Femur (tissue), 1 donor: ENCODE measurements at regions not wholly inside any gene's neighbourhood (a gene's known extent, or its start where the extent isn't known, plus 50 kb on each side); places are given as distances from the start of the nearest gene placed in this dataset.

Experiments
- DNase-seq: peaks from one replicate; pipeline ENCODE4 v3.0.0-alpha.2; 2017

GRCh38 chr5:159602434-159602833 is 272.1 kb upstream of the IL12B start:
- DNase-seq, result no peak

GRCh38 chr5:159605585-159605984 is 275.3 kb upstream of the IL12B start:
- no peak for DNase-seq

GRCh38 chr5:159609359-159609758 is 279.1 kb upstream of the IL12B start:
- DNase-seq, result no peak

GRCh38 chr5:159610966-159611579 is 280.8 kb upstream of the IL12B start:
- DNase-seq, result no peak

GRCh38 chr5:159616952-159617351 is 286.7 kb upstream of the IL12B start:
- no peak for DNase-seq

GRCh38 chr5:159619826-159620225 is 289.5 kb upstream of the IL12B start:
- DNase-seq, result peak; percentile 28

- peak; percentile 22 for DNase-seq
These were observed 290.7 kb upstream of the IL12B start for GRCh38 chr5:159620853-159621540.

- DNase-seq, result no peak
These were observed 287.6 kb upstream of the ADRA1B start for GRCh38 chr5:159628703-159629102.

GRCh38 chr5:159629158-159629557 is 287.1 kb upstream of the ADRA1B start:
- no peak for DNase-seq

GRCh38 chr5:159630545-159630944 is 285.7 kb upstream of the ADRA1B start:
- no peak for DNase-seq

- no peak for DNase-seq
These were observed 285.3 kb upstream of the ADRA1B start for GRCh38 chr5:159631001-159631400.

- DNase-seq, result no peak
These were observed 283.4 kb upstream of the ADRA1B start for GRCh38 chr5:159632866-159633265.

- no peak for DNase-seq
These were observed 277.8 kb upstream of the ADRA1B start for GRCh38 chr5:159638481-159638880.

- DNase-seq, result no peak
These were observed 277.2 kb upstream of the ADRA1B start for GRCh38 chr5:159638954-159639559.

GRCh38 chr5:159639590-159639989 is 276.7 kb upstream of the ADRA1B start:
- no peak for DNase-seq

- no peak for DNase-seq
These were observed 275.8 kb upstream of the ADRA1B start for GRCh38 chr5:159640446-159640845.

GRCh38 chr5:159640921-159641320 is 275.4 kb upstream of the ADRA1B start:
- no peak for DNase-seq

- DNase-seq, result no peak
These were observed 274.8 kb upstream of the ADRA1B start for GRCh38 chr5:159641371-159642039.

- DNase-seq, result no peak
These were observed 273.9 kb upstream of the ADRA1B start for GRCh38 chr5:159642379-159642778.

GRCh38 chr5:159644053-159644452 is 272.2 kb upstream of the ADRA1B start:
- DNase-seq, result no peak

- no peak for DNase-seq
These were observed 271.0 kb upstream of the ADRA1B start for GRCh38 chr5:159645179-159645846.

- no peak for DNase-seq
These were observed 265.5 kb upstream of the ADRA1B start for GRCh38 chr5:159650803-159651202.

GRCh38 chr5:159655757-159656409 is 260.4 kb upstream of the ADRA1B start:
- no peak for DNase-seq
